Upper lobe of left lung (tissue), 4 donors: ENCODE measurements at regions not wholly inside any gene's neighbourhood (a gene's known extent, or its start where the extent isn't known, plus 50 kb on each side); places are given as distances from the start of the nearest gene placed in this dataset.

Source experiments
- EP300 ChIP-seq, 4 donors: sonication (generic); formaldehyde crosslinking; IDR thresholded peaks; one replicate each; pipeline ENCODE4 v1.5.1; 2017; ENCODE audit warnings: antibody characterized with exemption in 4 of 4, control low read depth in 2 of 4
- TF ChIP-seq, protein P1 (sequence below), 6 experiments: fragments of 450-650 bp in 4 of 6; fragments of 200-600 bp in 2 of 6; sonication (generic) in 2 of 6; IDR thresholded peaks; one replicate each; pipeline ENCODE4 v1.5.1; 2016 to 2019; ENCODE audit warnings: antibody characterized with exemption in 6 of 6

DNA sequence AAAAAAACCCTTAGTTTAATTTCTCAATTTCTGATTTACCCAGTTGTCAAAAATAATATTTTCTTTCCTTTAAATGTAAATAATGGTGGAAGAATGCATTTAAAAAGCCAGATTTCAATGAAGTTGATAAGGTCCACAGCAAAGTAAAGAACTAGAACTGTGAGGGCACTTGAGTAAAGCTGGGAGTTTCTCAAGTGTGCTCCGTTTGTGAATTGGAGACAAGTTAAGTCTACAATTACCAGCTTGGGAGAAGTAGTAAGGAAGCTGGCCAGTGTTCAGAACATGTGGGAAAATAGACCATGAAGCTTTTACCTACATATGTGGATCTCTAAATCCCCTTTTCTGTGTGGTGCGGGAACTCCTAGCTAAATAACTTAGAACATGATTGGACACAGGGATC, 239.4 kb downstream of the OXSM start:
- TF ChIP-seq, protein P1, sequence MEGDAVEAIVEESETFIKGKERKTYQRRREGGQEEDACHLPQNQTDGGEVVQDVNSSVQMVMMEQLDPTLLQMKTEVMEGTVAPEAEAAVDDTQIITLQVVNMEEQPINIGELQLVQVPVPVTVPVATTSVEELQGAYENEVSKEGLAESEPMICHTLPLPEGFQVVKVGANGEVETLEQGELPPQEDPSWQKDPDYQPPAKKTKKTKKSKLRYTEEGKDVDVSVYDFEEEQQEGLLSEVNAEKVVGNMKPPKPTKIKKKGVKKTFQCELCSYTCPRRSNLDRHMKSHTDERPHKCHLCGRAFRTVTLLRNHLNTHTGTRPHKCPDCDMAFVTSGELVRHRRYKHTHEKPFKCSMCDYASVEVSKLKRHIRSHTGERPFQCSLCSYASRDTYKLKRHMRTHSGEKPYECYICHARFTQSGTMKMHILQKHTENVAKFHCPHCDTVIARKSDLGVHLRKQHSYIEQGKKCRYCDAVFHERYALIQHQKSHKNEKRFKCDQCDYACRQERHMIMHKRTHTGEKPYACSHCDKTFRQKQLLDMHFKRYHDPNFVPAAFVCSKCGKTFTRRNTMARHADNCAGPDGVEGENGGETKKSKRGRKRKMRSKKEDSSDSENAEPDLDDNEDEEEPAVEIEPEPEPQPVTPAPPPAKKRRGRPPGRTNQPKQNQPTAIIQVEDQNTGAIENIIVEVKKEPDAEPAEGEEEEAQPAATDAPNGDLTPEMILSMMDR (IDR thresholded peaks at IDR 0.05), result no peak
- TF ChIP-seq EP300 (IDR thresholded peaks at IDR 0.05), result no peak
